ENCODE measurements at regions not wholly inside any gene's neighbourhood (a gene's known extent, or its start where the extent isn't known, plus 50 kb on each side); places are given as distances from the start of the nearest gene placed in this dataset.

DNA sequence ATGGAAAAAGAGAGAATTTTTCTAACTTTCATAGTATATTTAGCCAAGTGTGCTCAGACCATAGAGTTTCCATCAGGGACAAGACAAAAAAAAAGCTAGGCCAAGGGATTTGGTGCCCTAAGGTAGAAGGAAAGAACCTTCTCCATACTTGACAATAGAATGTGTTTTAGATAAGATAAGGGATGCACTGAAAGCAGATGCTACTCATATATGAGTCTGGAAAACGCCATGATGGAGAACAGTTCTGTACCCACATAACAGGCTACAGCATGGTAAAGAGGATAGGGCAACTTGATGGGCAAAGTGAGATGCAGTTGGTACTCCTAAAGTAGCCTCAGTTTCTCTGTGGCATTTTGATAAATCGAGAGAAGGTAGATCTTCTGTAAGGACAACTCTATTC is 216.4 kb upstream of the NECTIN3 start:
- no peaks in the 10 kb centered on the region for H3K4me1 ChIP-seq (ENCODE audit: control insufficient read depth, insufficient read depth, low read length)
- H3K9ac ChIP-seq (ENCODE audit: low read depth, low read length): no peak overlapping the region
- no peaks in the 10 kb centered on the region for H3K27me3 ChIP-seq (ENCODE audit: control insufficient read depth, insufficient read depth, low read length)
- no peaks in the 10 kb centered on the region for H3K36me3 ChIP-seq (ENCODE audit: insufficient read depth, low read length)
- H3K9me3 ChIP-seq (replicated peaks; ENCODE audit: low read length): no peaks in the 10 kb centered on the region
- H3K4me2 ChIP-seq (ENCODE audit: low read length): no peak overlapping the region
- H3K4me3 ChIP-seq (ENCODE audit: low read length): no peak overlapping the region

DNA sequence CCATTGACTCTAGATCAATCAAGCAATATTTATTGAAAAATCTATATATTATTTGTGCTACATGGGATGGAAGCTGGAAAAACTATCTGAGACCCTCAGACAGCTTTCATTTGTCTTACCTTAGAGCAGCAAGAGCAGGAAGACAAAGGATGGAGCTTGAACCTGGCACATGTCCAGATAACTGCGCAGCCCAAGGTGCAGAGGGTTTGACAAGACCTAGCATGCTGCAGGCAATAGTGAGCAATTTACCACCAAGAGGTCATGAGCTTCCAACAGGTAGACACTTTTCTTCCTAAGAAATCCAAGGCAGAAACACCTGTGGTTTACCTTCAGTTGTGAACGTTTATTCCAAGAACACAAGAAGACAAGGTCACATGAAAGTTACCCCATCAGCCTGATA is 214.7 kb upstream of the NECTIN3 start:
- H3K36me3 ChIP-seq (ENCODE audit: insufficient read depth, low read length): no peaks in the 10 kb centered on the region

DNA sequence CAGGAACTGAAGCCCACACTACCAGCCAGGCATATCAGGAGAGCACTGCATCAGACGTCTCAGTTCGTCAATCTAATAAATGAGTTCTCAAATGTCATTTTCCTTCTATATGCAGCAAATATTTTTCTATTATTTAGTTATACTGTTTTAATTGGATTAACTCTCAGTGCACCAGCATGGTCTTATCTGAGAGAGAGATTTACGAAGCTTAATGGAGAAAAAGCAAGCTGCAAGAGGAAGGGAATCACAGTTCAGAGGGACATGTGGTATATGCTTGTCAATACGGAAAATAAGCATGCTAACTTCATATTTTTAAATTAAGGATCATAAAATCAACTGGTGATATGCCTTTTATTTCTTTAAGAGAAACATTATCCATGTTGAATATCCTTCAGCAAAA is 213.1 kb upstream of the NECTIN3 start:
- Histone ChIP-seq H3K27me3 (ENCODE audit: control insufficient read depth, insufficient read depth, low read length) (no peaks in the 10 kb centered on the region), H3K4me3 (ENCODE audit: low read length) (no peak overlapping the region), H3K4me2 (ENCODE audit: low read length) (no peak overlapping the region), H3K4me1 (ENCODE audit: control insufficient read depth, insufficient read depth, low read length) (no peaks in the 10 kb centered on the region), H3K9me3 (replicated peaks; ENCODE audit: low read length) (no peaks in the 10 kb centered on the region), H3K9ac (ENCODE audit: low read depth, low read length) (no peak overlapping the region), H3K36me3 (ENCODE audit: insufficient read depth, low read length) (no peaks in the 10 kb centered on the region)

More for the DNA sequence above, 214.7 kb upstream of the NECTIN3 start:
- H3K9me3 ChIP-seq (replicated peaks; ENCODE audit: low read length): no peaks in the 10 kb centered on the region
- H3K27me3 ChIP-seq (ENCODE audit: control insufficient read depth, insufficient read depth, low read length): no peaks in the 10 kb centered on the region
- no peak overlapping the region for H3K4me3 ChIP-seq (ENCODE audit: low read length)
- H3K4me1 ChIP-seq (ENCODE audit: control insufficient read depth, insufficient read depth, low read length): no peaks in the 10 kb centered on the region
- H3K9ac ChIP-seq (ENCODE audit: low read depth, low read length): no peak overlapping the region
- no peak overlapping the region for H3K4me2 ChIP-seq (ENCODE audit: low read length)

DNA sequence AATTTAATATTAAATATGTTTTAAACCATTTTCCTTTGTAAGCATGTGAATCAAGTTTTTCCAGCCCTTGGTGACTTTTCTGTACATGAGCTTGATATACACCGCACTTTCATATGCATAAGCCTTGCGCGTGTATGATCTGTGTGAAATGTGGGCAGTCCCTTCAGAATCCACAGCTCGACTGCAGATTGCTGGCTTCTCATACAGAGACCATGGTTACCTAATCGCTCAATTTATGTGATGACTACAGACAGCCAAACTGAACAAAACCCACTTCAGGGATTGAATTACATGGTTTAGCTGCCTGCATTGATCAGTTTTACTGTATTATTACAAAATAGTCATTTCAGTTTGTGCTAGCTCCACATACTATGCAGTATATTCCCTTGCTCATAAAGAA is 212.3 kb upstream of the NECTIN3 start:
- H3K4me3 ChIP-seq (ENCODE audit: low read length): no peak overlapping the region
- H3K9ac ChIP-seq (ENCODE audit: low read depth, low read length): no peak overlapping the region
- no peaks in the 10 kb centered on the region for H3K36me3 ChIP-seq (ENCODE audit: insufficient read depth, low read length)
- no peak overlapping the region for H3K4me2 ChIP-seq (ENCODE audit: low read length)
- H3K9me3 ChIP-seq (replicated peaks; ENCODE audit: low read length): no peaks in the 10 kb centered on the region
- H3K4me1 ChIP-seq (ENCODE audit: control insufficient read depth, insufficient read depth, low read length): no peaks in the 10 kb centered on the region
- no peaks in the 10 kb centered on the region for H3K27me3 ChIP-seq (ENCODE audit: control insufficient read depth, insufficient read depth, low read length)

DNA sequence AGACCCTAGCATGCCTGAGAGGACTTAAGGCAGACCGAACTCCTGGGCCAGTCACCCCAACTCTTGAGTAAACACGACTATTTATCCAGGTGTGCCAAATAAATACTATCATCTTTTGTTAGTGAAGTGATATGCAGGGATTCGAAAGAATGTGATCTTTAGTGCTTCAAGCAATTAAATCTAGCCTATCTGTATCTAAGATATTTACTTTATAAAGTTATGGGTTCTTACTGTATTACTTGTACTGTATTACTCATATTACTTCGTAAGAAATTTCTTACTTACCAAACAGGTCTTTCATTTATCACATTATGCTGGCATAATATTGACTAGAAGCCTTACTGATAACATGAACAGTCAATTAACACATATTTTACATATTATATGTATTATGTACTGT is 211.6 kb upstream of the NECTIN3 start:
- Histone ChIP-seq H3K4me1 (ENCODE audit: control insufficient read depth, insufficient read depth, low read length) (no peaks in the 10 kb centered on the region), H3K9me3 (replicated peaks; ENCODE audit: low read length) (no peaks in the 10 kb centered on the region), H3K36me3 (ENCODE audit: insufficient read depth, low read length) (no peaks in the 10 kb centered on the region), H3K9ac (ENCODE audit: low read depth, low read length) (no peak overlapping the region), H3K4me2 (ENCODE audit: low read length) (no peak overlapping the region), H3K4me3 (ENCODE audit: low read length) (no peak overlapping the region), H3K27me3 (ENCODE audit: control insufficient read depth, insufficient read depth, low read length) (no peaks in the 10 kb centered on the region)

DNA sequence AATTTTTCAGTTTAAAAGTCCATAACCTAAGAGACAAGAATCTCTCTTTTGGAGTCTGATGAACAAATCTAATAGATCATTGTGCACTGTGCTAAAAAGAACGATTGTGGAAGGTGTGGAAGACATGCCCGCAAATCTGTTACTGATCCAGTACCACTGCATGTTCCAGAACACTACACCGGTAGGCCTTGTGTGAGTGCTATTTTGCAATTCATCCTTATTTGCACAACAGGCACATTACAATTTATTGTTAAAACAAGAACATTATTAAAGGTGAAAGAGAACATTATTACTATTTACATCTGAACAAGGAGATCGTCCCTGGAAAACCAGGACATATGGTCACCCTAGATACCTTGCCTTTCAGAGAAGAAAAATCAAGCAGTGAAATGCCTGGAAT is 205.7 kb upstream of the NECTIN3 start:
- Histone ChIP-seq H3K27me3 (ENCODE audit: control insufficient read depth, insufficient read depth, low read length) (no peaks in the 10 kb centered on the region), H3K4me2 (ENCODE audit: low read length) (no peak overlapping the region), H3K9me3 (replicated peaks; ENCODE audit: low read length) (no peaks in the 10 kb centered on the region), H3K36me3 (ENCODE audit: insufficient read depth, low read length) (no peaks in the 10 kb centered on the region), H3K4me1 (ENCODE audit: control insufficient read depth, insufficient read depth, low read length) (no peaks in the 10 kb centered on the region), H3K9ac (ENCODE audit: low read depth, low read length) (no peak overlapping the region), H3K4me3 (ENCODE audit: low read length) (no peak overlapping the region)

DNA sequence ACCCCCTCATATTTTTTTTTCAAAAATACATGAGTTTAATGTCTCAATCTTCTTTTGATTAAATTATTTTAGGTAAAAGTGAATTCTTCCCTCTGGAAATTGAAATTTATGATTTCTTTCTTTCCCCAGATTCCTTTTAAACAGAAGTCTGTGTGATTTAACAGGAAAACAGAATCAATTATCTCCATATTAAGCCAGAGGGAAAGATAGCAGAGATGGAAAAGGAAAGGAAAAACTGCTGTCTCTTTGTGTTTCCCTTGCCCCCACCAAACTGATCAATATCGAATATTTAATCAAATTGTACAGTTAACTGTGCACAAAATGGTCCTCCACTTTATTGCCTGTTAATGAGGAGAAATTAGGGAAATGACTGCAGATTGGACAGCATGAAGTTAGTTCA is 203.5 kb upstream of the NECTIN3 start:
- H3K4me3 ChIP-seq (ENCODE audit: low read length): no peak overlapping the region
- H3K4me1 ChIP-seq (ENCODE audit: control insufficient read depth, insufficient read depth, low read length): no peaks in the 10 kb centered on the region
- H3K9me3 ChIP-seq (replicated peaks; ENCODE audit: low read length): no peaks in the 10 kb centered on the region
- no peaks in the 10 kb centered on the region for H3K27me3 ChIP-seq (ENCODE audit: control insufficient read depth, insufficient read depth, low read length)
- H3K9ac ChIP-seq (ENCODE audit: low read depth, low read length): no peak overlapping the region
- no peaks in the 10 kb centered on the region for H3K36me3 ChIP-seq (ENCODE audit: insufficient read depth, low read length)
- H3K4me2 ChIP-seq (ENCODE audit: low read length): no peak overlapping the region

DNA sequence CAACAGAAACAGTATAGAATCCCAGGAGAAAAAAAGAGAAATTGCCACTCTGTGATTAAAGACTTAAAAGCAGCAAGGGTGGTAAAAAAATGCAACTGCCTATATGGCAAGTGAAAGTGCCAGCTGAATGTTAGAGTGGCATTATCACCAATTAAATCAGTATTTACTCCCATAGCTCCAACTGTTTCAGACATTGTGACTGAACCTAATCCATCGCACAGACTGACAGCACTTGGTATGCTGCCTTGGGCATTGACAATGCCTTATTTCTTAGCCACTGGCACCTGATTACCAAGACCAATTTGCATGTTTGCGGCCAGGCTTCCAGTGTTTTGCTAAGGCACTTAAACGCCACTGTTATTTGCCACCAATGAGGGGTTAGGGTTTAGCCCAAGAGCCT is 201.9 kb upstream of the NECTIN3 start:
- Histone ChIP-seq H3K4me1 (ENCODE audit: control insufficient read depth, insufficient read depth, low read length) (no peaks in the 10 kb centered on the region), H3K4me2 (ENCODE audit: low read length) (no peak overlapping the region), H3K27me3 (ENCODE audit: control insufficient read depth, insufficient read depth, low read length) (no peaks in the 10 kb centered on the region), H3K36me3 (ENCODE audit: insufficient read depth, low read length) (no peaks in the 10 kb centered on the region), H3K4me3 (ENCODE audit: low read length) (no peak overlapping the region), H3K9me3 (replicated peaks; ENCODE audit: low read length) (no peaks in the 10 kb centered on the region), H3K9ac (ENCODE audit: low read depth, low read length) (no peak overlapping the region)

DNA sequence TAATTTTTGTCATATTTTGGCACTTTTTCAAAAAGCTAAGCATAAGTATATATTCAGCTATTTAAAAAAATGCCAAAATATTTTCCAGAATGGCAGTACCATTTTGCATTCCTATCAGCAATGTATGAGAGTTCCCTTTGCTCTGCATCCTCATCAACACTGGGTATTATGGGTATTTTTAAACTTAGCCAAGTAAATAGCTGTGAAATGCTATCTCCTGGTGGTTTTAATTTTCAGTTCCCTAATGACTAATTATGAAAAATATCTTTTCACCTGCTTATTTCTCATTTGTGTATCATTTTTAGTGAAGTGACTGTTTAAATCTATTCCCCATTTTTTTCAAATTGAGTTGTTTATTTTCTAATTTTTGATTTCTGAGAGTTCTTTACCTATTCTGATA is 199.7 kb upstream of the NECTIN3 start:
- Histone ChIP-seq H3K4me2 (ENCODE audit: low read length) (no peak overlapping the region), H3K27me3 (ENCODE audit: control insufficient read depth, insufficient read depth, low read length) (no peaks in the 10 kb centered on the region), H3K9ac (ENCODE audit: low read depth, low read length) (no peak overlapping the region), H3K4me3 (ENCODE audit: low read length) (no peak overlapping the region), H3K9me3 (replicated peaks; ENCODE audit: low read length) (no peaks in the 10 kb centered on the region), H3K36me3 (ENCODE audit: insufficient read depth, low read length) (no peaks in the 10 kb centered on the region), H3K4me1 (ENCODE audit: control insufficient read depth, insufficient read depth, low read length) (no peaks in the 10 kb centered on the region)

DNA sequence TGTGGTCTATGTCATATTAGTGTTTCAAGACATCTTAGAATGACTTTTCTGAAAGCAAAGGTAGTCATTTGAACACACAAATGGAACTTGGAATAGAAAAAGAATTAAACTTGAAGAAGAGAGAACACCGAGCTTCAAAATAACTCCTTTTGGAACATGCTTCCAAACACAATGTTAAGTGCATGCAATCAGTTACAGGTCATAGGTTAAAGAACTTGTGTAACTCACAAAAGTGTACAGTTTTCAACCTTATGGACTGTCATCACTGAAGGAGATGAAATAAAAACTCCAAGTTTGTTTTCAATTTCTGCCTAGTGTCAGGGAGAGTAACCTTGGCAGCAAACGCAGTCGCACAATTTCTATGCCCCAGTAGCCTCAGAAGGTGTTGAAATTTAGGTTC is 192.9 kb upstream of the NECTIN3 start:
- H3K9ac ChIP-seq (ENCODE audit: low read depth, low read length): no peak overlapping the region
- H3K36me3 ChIP-seq (ENCODE audit: insufficient read depth, low read length): no peaks in the 10 kb centered on the region
- H3K9me3 ChIP-seq (replicated peaks; ENCODE audit: low read length): no peaks in the 10 kb centered on the region
- H3K4me3 ChIP-seq (ENCODE audit: low read length): no peak overlapping the region
- H3K27me3 ChIP-seq (ENCODE audit: control insufficient read depth, insufficient read depth, low read length): no peaks in the 10 kb centered on the region
- H3K4me1 ChIP-seq (ENCODE audit: control insufficient read depth, insufficient read depth, low read length): no peaks in the 10 kb centered on the region
- H3K4me2 ChIP-seq (ENCODE audit: low read length): no peak overlapping the region

DNA sequence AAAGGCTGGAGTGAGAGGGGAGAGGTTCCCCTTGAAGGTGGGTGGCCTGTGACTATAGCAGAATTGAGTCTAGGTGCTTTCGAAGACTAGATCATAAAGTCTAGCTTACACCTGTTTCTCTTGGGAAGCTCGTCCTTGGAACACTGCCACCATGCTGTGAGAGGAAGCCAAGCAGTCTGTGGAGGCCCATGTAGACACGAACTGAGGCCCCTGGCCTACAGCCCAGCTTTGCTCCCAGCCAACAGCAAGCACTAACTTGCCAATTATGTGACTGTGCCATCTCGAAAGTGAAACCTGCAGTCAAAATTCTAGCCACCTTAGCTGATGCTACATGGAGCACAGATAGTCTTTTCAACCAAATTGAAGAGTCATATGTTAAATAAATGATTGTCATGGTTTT is 190.5 kb upstream of the NECTIN3 start:
- H3K9ac ChIP-seq (ENCODE audit: low read depth, low read length): no peak overlapping the region
- H3K9me3 ChIP-seq (replicated peaks; ENCODE audit: low read length): no peaks in the 10 kb centered on the region
- H3K4me2 ChIP-seq (ENCODE audit: low read length): no peak overlapping the region
- no peaks in the 10 kb centered on the region for H3K27me3 ChIP-seq (ENCODE audit: control insufficient read depth, insufficient read depth, low read length)
- H3K4me3 ChIP-seq (ENCODE audit: low read length): no peak overlapping the region
- H3K4me1 ChIP-seq (ENCODE audit: control insufficient read depth, insufficient read depth, low read length): no peaks in the 10 kb centered on the region
- H3K36me3 ChIP-seq (ENCODE audit: insufficient read depth, low read length): no peaks in the 10 kb centered on the region

DNA sequence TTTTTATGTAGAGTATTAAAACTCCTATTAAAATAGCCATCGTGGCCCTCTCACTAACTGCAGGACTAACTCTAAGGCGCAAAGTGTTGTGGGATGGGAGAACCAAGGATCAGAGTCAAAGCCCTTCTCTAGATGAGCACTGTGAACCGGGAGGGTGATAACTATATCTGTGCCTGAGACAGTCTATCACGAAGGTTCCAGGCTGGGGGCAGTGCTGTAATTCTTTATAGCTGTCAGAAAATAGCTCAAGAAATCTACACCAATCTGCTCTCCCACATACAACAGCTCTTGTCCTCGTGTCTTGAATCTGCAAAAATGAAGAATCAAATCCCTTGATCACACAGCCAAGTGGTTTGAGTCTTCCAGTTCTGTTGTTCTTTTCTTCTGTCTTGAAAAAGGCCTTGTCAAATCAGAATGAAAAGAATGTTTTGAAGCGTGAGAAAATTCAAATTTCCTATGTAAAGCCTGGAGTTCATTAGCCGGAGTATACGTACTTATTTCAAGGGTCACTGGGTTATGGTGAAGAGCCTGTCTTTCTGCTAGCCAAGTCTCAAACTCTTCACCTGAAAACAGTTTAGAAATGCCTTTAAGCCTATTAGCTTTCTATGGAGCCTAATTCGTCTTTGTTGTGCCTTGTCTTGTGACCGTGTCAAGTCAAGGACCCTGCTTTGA is 185.3 kb upstream of the NECTIN3 start:
- H3K4me1 ChIP-seq (ENCODE audit: control insufficient read depth, insufficient read depth, low read length): no peaks in the 10 kb centered on the region
- no peak overlapping the region for H3K9ac ChIP-seq (ENCODE audit: low read depth, low read length)
- H3K9me3 ChIP-seq (replicated peaks; ENCODE audit: low read length): no peaks in the 10 kb centered on the region
- no peak overlapping the region for H3K4me2 ChIP-seq (ENCODE audit: low read length)
- no peak overlapping the region for H3K4me3 ChIP-seq (ENCODE audit: low read length)
- H3K27me3 ChIP-seq (ENCODE audit: control insufficient read depth, insufficient read depth, low read length): no peaks in the 10 kb centered on the region
- H3K36me3 ChIP-seq (ENCODE audit: insufficient read depth, low read length): no peaks in the 10 kb centered on the region
